Hepatocyte (in vitro differentiated cells): ENCODE measurements at regions not wholly inside any gene's neighbourhood (a gene's known extent, or its start where the extent isn't known, plus 50 kb on each side); places are given as distances from the start of the nearest gene placed in this dataset.

Source experiments
- DNase-seq: peaks from one replicate; pipeline ENCODE4 v3.0.0-alpha.2; 2016; ENCODE audit warnings: low spot score
- H2AFZ ChIP-seq: fragments of 200-600 bp; sonication (generic); 2 replicates; pipeline ENCODE4 v1.6.0; 2016; ENCODE audit warnings: antibody characterized with exemption, mild to moderate bottlenecking
- H3K27ac ChIP-seq: fragments of 200-600 bp; sonication (generic); 2 replicates; pipeline ENCODE4 v1.5.1; 2016; ENCODE audit warnings: mild to moderate bottlenecking
- H3K27me3 ChIP-seq: fragments of 200-600 bp; sonication (generic); 2 replicates; pipeline ENCODE4 v1.6.1; 2016
- H3K36me3 ChIP-seq: fragments of 200-600 bp; sonication (generic); replicated peaks from 2 replicates; pipeline ENCODE4 v1.5.1; 2016; ENCODE audit warnings: low read depth; ENCODE audit not compliant: insufficient read depth
- H3K4me1 ChIP-seq: fragments of 200-600 bp; sonication (generic); 2 replicates; pipeline ENCODE4 v1.5.1; 2016; ENCODE audit warnings: mild to moderate bottlenecking, moderate library complexity; ENCODE audit not compliant: insufficient read depth
- H3K4me2 ChIP-seq: fragments of 200-600 bp; sonication (generic); 2 replicates; pipeline ENCODE4 v1.6.0; 2016
- H3K4me3 ChIP-seq: fragments of 200-600 bp; sonication (generic); 2 replicates; pipeline ENCODE4 v1.5.1; 2016; ENCODE audit warnings: mild to moderate bottlenecking
- H3K79me2 ChIP-seq: fragments of 200-600 bp; sonication (generic); 2 replicates; pipeline ENCODE4 v1.6.0; 2017; ENCODE audit warnings: mild to moderate bottlenecking
- H3K9me2 ChIP-seq: fragments of 200-600 bp; sonication (generic); replicated peaks from 2 replicates; pipeline ENCODE4 v1.6.0; 2017; ENCODE audit warnings: mild to moderate bottlenecking; ENCODE audit not compliant: insufficient read depth
- H3K9me3 ChIP-seq: fragments of 200-600 bp; sonication (generic); 2 replicates; pipeline ENCODE4 v1.5.1; 2016; ENCODE audit warnings: low read depth, mild to moderate bottlenecking
- H4K20me1 ChIP-seq: fragments of 200-600 bp; sonication (generic); 2 replicates; pipeline ENCODE4 v1.6.0; 2016; ENCODE audit warnings: mild to moderate bottlenecking; ENCODE audit not compliant: insufficient read depth, poor library complexity, severe bottlenecking
- EZH2 ChIP-seq: fragments of 200-600 bp; sonication (generic); IDR thresholded peaks from 2 replicates; pipeline ENCODE4 v1.6.1; 2016; ENCODE audit warnings: antibody characterized with exemption, mild to moderate bottlenecking, borderline replicate concordance
- EZH2phosphoT487 ChIP-seq: fragments of 200-600 bp; sonication (generic); IDR thresholded peaks from one replicate; pipeline ENCODE4 v1.6.1; 2018; ENCODE audit warnings: antibody characterized with exemption, mild to moderate bottlenecking, low read depth, moderate library complexity; ENCODE audit not compliant: unreplicated experiment, severe bottlenecking
- WGBS: methylation state at CpG from one replicate; pipeline ENCODE4 v1.1.6; 2016; ENCODE audit warnings: low lambda C conversion rate; ENCODE audit errors: missing lambda C conversion rate; 5-methylcytosine and 5-hydroxymethylcytosine counted together
- TF ChIP-seq, protein P1 (sequence below): fragments of 200-600 bp; sonication (generic); IDR thresholded peaks from 2 replicates; pipeline ENCODE4 v1.5.1; 2016; ENCODE audit warnings: antibody characterized with exemption, mild to moderate bottlenecking; ENCODE audit not compliant: poor library complexity

DNA sequence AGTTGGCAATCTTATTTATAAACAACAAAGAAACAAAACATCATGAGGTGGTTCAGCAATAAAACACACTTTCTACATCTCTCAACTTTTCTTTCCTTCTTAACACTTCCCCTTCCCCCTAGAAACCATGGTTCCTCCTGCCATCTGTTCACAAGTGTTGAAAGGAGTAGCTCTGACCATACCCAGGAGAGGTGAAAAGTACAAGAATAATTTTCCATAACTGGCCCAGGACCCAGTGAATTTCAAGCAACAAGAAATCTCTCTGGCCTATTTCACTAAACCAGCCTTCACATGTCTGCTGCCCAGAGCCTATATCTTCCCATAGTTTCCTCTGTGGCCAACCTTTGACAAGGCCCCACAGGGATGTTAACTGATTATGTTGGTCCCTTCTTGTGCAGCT, 98.2 kb upstream of the CEP126 start:
- Histone ChIP-seq H3K27ac (no peak overlapping the region), H3K4me3 (no peak overlapping the region), H3K9me3 (no peaks in the 10 kb centered on the region), H3K4me1 (no peaks in the 10 kb centered on the region), H3K4me2 (no peak overlapping the region), H3K9me2 (no peaks in the 10 kb centered on the region), H3K36me3 (no peaks in the 10 kb centered on the region), H2AFZ (no peak overlapping the region), H3K27me3 (no peaks in the 10 kb centered on the region), H3K79me2 (no peaks in the 10 kb centered on the region), H4K20me1 (no peaks in the 10 kb centered on the region)
- TF ChIP-seq, protein P1, sequence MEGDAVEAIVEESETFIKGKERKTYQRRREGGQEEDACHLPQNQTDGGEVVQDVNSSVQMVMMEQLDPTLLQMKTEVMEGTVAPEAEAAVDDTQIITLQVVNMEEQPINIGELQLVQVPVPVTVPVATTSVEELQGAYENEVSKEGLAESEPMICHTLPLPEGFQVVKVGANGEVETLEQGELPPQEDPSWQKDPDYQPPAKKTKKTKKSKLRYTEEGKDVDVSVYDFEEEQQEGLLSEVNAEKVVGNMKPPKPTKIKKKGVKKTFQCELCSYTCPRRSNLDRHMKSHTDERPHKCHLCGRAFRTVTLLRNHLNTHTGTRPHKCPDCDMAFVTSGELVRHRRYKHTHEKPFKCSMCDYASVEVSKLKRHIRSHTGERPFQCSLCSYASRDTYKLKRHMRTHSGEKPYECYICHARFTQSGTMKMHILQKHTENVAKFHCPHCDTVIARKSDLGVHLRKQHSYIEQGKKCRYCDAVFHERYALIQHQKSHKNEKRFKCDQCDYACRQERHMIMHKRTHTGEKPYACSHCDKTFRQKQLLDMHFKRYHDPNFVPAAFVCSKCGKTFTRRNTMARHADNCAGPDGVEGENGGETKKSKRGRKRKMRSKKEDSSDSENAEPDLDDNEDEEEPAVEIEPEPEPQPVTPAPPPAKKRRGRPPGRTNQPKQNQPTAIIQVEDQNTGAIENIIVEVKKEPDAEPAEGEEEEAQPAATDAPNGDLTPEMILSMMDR = no peak
- TF ChIP-seq EZH2phosphoT487 = no peak
- TF ChIP-seq EZH2 = no peak
- DNase-seq = no peak

DNA sequence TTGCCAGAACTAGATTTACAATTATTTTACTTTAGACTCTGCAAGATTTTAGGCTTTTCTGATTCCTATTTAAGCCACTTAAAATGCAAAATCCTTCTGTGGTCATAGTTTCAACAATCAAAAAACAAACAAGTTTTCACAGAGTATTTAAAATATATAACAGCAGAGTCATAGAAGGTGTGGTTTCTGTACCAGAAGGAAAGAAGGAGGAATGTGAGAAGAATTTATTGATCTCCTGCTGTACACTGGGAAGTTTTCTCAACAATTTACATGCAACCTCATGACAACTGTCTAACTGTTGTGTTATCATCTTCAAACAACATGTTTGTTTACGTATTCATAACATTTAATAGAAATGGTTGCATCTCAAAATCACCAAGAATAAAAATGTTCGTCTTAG, 102.3 kb upstream of the CEP126 start:
- H3K27ac ChIP-seq = no peak overlapping the region
- H3K4me2 ChIP-seq = no peak overlapping the region
- no peak overlapping the region for H3K4me3 ChIP-seq
- no peak overlapping the region for H2AFZ ChIP-seq
- H4K20me1 ChIP-seq = no peaks in the 10 kb centered on the region
- no peaks in the 10 kb centered on the region for H3K27me3 ChIP-seq
- no peaks in the 10 kb centered on the region for H3K79me2 ChIP-seq
- no peaks in the 10 kb centered on the region for H3K9me2 ChIP-seq
- H3K36me3 ChIP-seq = no peaks in the 10 kb centered on the region
- no peak for DNase-seq
- H3K9me3 ChIP-seq = no peaks in the 10 kb centered on the region
- TF ChIP-seq EZH2 (no peak), EZH2phosphoT487 (no peak)
- TF ChIP-seq, protein P1 = no peak
- no peaks in the 10 kb centered on the region for H3K4me1 ChIP-seq
- 80% methylated on average over 2 of the region's 2 CpGs for WGBS

DNA sequence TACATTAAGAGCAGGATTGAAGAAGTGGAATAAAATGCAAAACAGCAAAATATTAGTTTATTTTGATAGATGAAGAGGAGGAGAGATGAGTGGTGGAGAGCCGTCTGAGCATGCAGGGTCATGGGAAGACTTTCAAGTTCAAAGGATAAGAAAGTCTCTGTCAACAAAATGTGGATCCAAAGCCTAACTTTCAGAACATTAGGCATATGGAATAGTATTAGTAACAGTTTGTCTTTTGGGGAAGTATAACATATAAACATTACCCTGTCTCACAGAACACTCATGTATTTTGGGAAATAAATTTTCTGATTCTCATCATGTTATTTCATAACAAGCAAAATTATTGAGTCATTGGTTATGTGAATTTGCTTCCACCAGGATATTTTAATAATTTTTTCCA, 104.3 kb upstream of the CEP126 start:
- TF ChIP-seq EZH2 = no peak
- TF ChIP-seq EZH2phosphoT487 = no peak
- TF ChIP-seq, protein P1 = no peak
- Histone ChIP-seq H3K27ac (no peak overlapping the region), H3K36me3 (no peaks in the 10 kb centered on the region), H3K79me2 (no peaks in the 10 kb centered on the region), H3K9me2 (no peaks in the 10 kb centered on the region), H4K20me1 (no peaks in the 10 kb centered on the region), H3K4me1 (no peaks in the 10 kb centered on the region), H2AFZ (no peak overlapping the region), H3K9me3 (no peaks in the 10 kb centered on the region), H3K4me3 (no peak overlapping the region), H3K4me2 (no peak overlapping the region), H3K27me3 (no peaks in the 10 kb centered on the region)
- 90% methylated on average over 1 of the region's 1 CpG for WGBS
- no peak for DNase-seq

DNA sequence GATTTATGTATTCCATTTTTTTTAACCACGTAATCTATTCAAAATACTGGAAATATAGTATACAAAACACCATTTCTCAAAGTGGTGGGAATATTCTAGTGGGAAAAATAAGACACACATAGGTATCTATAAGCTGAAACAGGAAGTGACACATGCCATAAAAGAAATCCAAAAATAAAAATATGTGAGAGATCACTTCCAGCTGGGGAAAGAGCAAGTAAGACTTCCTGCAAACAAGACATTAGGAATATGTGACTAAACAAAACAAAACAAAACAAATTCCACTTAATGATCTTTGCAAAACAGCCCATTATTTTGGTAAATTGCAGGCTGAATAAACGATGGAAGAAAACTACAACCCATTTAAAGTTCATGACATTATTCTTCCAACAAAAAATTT, 107.3 kb upstream of the CEP126 start:
- H3K27ac ChIP-seq = no peak overlapping the region
- no peak for DNase-seq
- H3K27me3 ChIP-seq = no peaks in the 10 kb centered on the region
- H2AFZ ChIP-seq = no peak overlapping the region
- no peak overlapping the region for H3K4me3 ChIP-seq
- H3K4me2 ChIP-seq = no peak overlapping the region
- no peaks in the 10 kb centered on the region for H3K79me2 ChIP-seq
- no peaks in the 10 kb centered on the region for H3K9me2 ChIP-seq
- no peaks in the 10 kb centered on the region for H3K9me3 ChIP-seq
- H3K4me1 ChIP-seq = no peaks in the 10 kb centered on the region
- WGBS = 80% methylated on average over 2 of the region's 2 CpGs
- TF ChIP-seq EZH2 = no peak
- TF ChIP-seq, protein P1 = no peak
- TF ChIP-seq EZH2phosphoT487 = no peak
- no peaks in the 10 kb centered on the region for H3K36me3 ChIP-seq
- no peaks in the 10 kb centered on the region for H4K20me1 ChIP-seq
